Stimulated activated CD4-positive, alpha-beta T cell treated with anti-CD3 and anti-CD28 coated beads, Interleukin-12 subunit alpha, Interleukin-12 subunit beta, amount 100 ng/mL, for 4 hours (primary cell): ENCODE measurements at regions not wholly inside any gene's neighbourhood (a gene's known extent, or its start where the extent isn't known, plus 50 kb on each side); places are given as distances from the start of the nearest gene placed in this dataset.
"Not testable (repeated sequence)": the region's sequence is repeated elsewhere in the genome, so short reads cannot be mapped to it uniquely, and the experiment has no call there.

Experiments used
- DNase-seq: peaks from one replicate; pipeline ENCODE4 v3.0.0-alpha.2; 2020

DNA sequence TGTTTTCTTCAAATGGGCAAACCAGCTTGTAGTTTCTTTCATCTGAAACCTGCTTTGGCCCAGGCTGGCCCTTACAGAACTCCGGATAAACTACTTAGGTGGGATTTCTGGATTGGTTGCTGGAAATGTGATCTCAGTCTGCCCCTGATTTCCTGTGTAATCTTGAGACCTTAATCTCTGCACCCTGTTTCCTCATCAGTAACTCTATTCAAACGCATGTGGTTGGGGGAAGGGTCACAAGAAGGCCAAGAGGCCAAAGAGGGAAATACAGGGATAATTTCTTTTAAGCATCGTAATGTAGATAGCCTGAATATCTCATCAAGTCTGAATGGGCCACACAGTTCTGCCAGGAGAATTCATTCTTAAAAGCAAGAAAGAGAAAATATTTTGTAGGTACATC, 483.6 kb downstream of the LTN1 start:
- no peak for DNase-seq

DNA sequence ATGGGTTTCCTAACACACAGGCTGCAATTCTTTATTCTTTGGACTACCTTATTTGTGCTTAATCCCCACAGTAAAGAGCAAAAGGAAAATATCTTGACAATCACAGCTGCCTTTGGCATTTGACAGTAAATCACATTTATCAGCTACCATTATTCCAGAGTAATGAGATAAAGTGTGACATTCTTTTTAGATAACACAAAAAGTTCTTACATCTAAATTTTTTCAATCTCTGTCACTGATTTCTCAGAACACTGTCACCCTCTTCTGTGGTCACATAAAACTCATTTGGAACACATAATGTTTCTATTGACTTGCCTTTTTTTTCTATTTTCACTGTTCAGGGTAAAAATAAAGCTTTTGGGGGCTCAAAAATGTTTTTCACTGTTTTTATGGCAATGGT, 484.6 kb downstream of the LTN1 start:
- no peak for DNase-seq

DNA sequence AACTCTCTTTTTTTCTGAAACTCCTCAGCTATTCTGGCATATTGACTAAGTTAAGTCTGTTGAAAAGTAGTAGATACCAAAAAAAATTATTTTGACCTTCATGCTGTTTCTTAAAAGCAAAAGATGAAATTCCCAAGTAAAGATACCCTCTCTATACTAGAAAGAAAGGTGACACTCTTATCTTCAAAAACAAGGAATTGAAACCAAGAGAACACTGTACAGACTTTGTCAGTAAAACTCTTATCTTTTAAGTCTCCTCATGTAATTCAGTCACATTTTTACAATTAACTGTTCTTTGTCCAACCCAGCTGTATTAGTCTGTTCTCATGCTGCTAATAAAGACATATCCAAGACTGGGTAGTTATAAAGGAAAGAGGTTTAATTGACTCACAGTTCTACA, 496.2 kb downstream of the LTN1 start:
- DNase-seq = no peak

DNA sequence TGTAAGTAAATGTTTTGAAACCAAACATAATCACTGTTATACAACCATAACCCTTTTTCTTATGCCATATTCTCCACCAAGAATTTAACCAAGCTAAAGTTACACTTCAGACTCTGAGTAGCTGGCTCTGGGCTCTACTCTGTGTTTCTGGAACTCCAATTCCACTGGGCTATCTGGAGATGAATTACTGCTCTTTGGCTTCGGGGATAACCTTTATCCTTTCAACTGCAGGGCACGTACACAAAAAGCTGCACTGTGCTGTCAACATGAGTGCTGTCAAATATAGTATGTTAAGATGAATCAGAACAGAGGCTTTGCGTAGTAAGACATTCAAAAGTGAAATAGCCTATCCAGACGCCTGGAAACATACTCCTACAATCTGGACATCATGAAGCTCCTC, 500.6 kb downstream of the LTN1 start:
- DNase-seq = no peak

GRCh38 chr21:28489821-28490350, 502.8 kb downstream of the LTN1 start:
- no peak for DNase-seq

- DNase-seq = no peak
Measured at GRCh38 chr21:28489162-28489561, 503.5 kb downstream of the LTN1 start.

- DNase-seq = no peak
Measured at GRCh38 chr21:28487455-28488070, 505.1 kb downstream of the LTN1 start.

GRCh38 chr21:28485301-28486022, 507.2 kb downstream of the LTN1 start:
- no peak for DNase-seq

GRCh38 chr21:28483301-28484035, 509.2 kb downstream of the LTN1 start:
- DNase-seq = no peak

GRCh38 chr21:28482657-28483056, 510.0 kb downstream of the LTN1 start:
- no peak for DNase-seq

- no peak for DNase-seq
Measured at GRCh38 chr21:28480470-28480869, 512.2 kb downstream of the LTN1 start.

- DNase-seq = no peak
Measured at GRCh38 chr21:28473530-28474220, 519.0 kb downstream of the LTN1 start.

DNA sequence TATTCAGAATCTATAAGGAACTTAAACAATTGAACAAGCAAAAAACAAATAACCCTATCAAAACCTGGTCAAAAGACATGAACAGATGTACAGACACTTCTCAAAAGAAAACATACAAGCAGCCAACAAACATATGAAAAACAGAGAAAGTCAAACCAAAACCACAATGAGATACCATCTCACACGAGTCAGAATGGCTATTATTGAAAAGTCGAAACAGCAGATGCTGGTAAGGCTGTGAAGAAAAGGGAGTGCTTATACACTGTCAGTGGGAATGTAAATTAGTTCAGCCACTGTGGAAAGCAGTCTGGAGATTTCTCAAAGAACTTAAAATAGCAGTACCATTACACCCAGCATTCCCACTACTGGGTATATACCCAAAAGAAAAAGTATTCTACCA, 520.1 kb downstream of the LTN1 start:
- not testable (repeated sequence) for DNase-seq

DNA sequence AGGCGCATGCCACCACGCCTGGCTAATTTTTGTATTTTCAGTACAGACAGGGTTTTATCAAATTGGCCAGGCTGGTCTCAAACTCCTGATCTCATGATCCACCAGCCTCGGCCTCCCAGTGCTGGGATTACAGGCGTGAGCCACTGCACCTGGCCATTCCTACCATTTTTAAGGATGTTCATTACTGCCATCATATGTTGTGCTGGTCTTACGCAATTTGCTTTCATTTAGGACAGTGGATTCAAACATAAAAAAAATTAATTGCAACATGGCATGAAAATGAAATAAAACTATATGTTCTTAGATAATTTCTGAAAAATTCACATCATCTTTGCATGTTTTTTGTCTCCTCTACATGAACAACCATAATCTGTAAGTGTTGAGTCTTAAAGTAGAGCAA, 527.7 kb downstream of the LTN1 start:
- DNase-seq = no peak

DNA sequence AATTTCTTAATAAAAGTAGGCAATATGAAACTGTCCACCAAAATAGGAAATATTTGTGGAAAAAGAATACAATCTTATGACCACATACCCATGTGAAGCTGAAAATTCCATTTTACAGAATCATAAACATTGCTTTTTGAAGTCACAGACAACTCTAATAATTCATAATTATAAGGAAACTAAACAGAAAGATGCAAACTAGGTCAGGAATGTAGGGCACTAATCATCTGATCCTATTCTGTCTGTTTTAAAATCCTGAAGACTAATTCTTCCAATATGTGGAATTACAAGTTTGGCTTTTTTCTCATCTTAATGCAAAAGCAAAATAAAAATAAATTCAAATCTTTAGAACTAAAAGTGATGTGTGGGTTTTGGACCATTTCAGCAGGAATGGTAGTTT, 528.6 kb downstream of the LTN1 start:
- no peak for DNase-seq

DNA sequence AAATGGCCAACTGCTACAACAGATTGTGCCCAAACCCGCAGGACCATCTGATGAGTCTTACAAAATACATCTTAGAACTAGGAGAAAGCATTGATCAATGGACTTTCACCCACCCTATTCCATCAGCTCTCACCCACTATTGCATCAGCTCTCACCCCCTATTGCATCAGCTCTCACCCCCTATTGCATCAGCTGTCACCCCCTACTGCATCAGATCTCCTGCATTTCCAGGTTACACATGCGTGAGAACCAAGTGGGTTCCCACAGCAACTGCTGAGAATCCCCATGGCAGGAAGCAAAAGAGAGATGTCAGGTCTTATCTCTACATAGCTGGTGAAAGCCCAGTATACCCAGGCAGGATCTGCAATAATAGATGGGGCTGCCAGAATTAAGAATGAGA, 533.5 kb downstream of the LTN1 start:
- DNase-seq = no peak

DNA sequence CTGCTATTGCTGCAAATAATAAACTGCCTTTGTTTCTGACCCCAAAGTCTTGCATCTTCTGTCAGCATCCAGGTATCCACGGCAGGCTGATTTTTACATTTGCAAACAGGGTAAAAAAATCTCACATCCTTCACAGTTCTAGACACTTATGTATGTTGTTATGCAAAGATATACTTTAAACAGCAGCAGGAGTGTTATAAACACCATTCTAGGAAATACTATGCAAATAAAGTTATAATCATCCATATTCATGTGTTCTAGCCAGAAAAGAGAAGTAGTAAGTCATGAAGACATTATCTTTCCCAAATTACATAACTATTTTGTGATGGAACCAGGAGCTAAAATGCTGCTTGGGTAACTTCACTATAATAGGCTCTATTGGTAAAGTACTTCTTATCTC, 534.2 kb downstream of the LTN1 start:
- no peak for DNase-seq

GRCh38 chr21:28455253-28455600, 537.5 kb downstream of the LTN1 start:
- DNase-seq = no peak

DNA sequence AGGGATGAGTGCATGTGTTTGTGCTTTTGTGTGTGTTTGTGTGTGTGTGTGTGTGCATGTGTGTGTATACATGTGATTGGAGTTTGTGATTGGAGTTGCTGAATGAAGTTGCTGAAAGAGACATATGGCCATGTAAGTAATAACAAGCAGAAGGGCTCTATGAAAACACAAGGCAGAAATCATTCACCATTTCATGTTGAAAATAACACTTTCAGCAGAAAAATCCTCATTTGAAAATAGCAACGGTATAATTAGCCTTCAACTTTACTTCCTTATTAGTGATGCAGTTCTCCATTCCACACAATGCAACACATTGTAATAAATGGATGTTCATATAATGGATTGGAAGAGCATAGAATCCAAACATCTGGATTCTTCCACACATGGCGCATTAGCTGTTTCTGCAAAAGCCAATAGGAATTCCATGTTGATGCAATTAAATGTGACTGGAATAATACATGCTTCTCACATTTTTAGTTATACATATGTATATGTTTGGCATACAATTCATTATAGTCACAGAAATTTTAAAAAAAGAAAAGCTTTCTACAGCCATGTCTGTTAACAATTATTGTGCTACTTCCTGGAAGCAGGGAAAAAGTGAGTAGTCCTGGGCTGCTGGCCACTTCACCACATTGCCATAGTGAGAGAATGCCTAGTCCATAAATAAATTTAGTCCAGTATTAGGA, 538.0 kb downstream of the LTN1 start:
- no peak for DNase-seq

DNA sequence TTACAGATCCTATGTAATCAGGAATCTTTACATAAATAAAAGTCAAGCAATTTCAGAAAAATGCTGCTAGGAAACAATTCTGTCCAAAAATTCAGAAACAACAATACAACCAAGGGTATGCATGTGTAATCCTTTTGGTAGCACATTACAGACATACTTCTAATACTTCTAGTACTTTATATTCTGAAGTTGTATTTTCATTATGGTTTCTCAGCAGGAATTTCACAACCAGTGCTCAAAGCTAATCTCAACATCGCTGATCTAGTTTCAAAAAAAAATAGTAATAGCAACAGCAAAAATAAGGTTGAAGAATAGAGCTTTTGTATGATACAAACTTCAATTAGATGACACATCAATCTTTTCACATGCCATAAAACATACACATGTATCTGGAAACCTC, 545.2 kb downstream of the LTN1 start:
- no peak for DNase-seq

DNA sequence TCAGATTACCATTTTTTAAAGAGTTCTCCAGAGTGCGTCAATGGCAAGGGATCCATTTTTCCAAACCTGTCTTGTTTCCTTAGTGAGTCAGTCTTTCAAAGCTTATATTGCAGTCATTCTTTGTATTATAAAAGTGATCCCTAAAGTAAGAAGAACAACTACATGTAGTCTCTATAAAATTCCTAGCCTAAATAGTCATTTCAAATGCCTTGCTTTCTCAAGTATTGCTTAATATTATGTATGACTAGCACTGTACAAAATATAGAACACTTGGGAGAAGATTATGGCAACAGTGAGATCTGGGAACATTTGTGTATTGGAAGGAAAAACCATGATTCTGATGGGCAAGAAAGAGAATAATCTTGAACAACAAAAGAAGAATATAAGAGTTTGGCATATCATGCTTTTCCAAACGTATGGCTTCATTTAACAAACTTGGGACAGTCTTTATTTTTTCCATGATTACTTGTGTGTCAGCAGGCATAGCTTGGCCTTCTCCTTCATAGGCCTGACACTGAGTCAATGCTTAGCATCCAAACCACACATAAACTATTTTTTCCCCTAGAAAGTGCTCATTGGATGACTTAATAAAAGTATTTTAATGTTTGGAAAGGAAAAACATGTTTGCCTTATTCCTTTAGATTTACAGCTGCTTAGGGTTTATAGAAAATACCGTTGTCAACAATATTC, 547.4 kb downstream of the LTN1 start:
- no peak for DNase-seq

- DNase-seq = no peak
Measured at GRCh38 chr21:28444557-28444956, 548.1 kb downstream of the LTN1 start.
